ENCODE measurements at regions not wholly inside any gene's neighbourhood (a gene's known extent, or its start where the extent isn't known, plus 50 kb on each side); places are given as distances from the start of the nearest gene placed in this dataset.

DNA sequence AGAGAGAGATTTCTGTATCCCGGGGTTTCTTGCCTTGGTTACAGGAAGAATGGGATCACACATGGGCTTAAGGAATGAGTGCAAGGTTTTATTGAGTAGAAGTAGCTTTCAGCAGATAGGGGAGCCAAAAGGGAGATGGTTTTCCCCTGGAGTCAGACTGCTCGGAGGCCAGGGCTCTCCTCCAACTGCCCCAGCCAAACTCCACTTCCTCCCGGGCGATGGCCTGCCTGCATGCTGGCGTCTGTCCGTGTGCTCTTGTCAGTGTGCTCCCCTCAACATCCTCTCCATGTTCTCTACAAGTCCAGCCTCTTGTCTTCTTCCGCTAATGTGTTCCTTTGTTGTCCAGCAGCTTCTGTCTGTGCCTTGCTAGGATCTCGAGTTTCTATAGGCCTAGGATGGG, 421.3 kb upstream of the ADGRL2 start:
- no peak for FAIRE-seq

GRCh38 chr1:81377406-81377805, 423.3 kb upstream of the ADGRL2 start:
- FAIRE-seq: no peak

DNA sequence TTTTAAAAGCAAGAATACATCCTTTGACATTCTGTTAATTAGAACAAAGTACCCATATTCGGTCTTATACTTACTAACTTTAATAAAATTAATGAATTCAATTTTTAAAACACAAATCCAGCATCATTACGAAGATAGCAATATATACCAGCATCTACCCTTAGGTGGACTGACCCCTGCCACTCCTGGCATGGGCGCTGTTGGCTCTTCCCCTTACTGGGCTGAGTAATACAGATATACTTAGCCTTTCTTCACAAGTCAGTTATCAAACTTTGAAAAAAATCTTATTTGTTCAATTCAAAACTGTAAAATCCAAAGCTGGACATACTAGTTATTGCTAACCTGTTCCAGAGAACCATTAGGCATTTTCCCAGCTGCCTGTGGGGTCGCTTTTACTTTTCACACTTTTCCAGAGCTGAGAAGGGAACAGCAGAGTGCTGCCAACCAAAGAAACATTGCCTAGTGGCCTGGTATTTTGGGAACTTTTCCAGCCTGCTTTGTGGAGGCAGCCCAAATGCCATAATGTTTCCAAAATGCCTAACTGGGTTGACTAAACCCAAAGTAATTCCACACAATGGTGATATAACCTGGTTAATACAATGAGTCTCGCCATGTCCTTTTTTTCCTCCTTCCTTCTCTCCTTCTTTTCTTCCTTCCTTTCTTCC, 424.7 kb upstream of the ADGRL2 start:
- FAIRE-seq: no peak

- FAIRE-seq: no peak
These were observed 426.3 kb upstream of the ADGRL2 start for GRCh38 chr1:81374481-81374880.

DNA sequence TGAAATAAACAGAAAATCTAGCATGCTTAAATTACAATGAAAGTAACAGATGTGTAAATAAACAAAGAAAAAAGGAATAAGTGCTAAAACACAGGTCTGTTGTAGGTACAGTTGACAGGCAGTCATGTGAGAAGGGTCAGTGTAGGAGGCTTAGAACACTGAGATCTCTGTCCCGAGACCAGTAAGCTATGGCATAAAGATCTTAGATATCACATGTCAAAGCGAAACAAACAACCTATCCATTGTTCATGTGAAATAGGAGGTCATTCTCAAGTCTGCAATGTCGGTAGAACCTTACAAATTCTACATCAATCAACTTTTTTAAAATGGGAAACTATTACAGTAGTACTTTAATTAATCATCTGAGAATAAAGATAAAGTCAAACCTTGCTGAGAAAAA, 428.9 kb upstream of the ADGRL2 start:
- FAIRE-seq: no peak

DNA sequence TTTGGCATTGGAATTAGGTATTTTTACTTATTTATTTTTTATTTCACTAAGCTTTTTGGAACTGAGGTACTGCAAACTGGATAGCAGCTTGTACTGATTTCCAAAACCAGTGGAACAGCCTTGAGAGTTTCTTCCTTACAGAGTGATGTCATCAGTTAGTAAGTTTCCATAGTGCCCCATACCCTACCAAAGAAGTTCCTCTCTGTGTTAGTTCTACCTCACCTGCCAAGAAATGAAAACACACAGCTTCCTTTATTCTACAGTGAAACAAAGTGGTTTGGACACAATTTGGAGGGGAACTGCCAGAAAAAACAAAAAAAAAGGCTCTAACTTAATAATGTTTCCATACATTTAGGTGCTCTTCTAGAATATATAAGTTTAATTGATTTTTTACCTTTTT, 430.9 kb upstream of the ADGRL2 start:
- FAIRE-seq: no peak

GRCh38 chr1:81366173-81366572, 434.6 kb upstream of the ADGRL2 start:
- FAIRE-seq: no peak

- no peak for FAIRE-seq
These were observed 436.6 kb upstream of the ADGRL2 start for GRCh38 chr1:81364088-81364487.

- FAIRE-seq: no peak
These were observed 442.6 kb upstream of the ADGRL2 start for GRCh38 chr1:81358151-81358550.

DNA sequence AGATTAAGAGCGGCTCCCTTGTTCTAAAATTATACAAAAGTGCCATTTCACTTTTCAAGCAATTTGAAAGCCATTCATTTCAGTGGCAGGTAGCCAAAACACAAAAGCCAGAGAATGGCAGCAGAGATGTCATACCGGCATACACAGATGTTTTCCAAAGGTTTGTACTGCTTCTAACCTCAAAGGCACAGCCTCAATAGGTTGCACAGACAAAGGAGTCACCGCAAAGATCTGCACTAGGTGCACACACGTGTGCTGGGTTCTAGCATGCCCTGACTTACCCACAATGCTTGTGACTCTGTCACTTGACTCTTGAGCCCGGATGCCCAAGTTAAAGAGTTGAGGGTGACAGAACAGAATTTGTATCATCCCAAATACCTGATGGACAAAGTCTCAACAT, 448.9 kb upstream of the ADGRL2 start:
- no peak for FAIRE-seq

- FAIRE-seq: no peak
These were observed 451.4 kb upstream of the ADGRL2 start for GRCh38 chr1:81349194-81349965.

GRCh38 chr1:81345110-81345509, 455.6 kb upstream of the ADGRL2 start:
- FAIRE-seq: no peak

DNA sequence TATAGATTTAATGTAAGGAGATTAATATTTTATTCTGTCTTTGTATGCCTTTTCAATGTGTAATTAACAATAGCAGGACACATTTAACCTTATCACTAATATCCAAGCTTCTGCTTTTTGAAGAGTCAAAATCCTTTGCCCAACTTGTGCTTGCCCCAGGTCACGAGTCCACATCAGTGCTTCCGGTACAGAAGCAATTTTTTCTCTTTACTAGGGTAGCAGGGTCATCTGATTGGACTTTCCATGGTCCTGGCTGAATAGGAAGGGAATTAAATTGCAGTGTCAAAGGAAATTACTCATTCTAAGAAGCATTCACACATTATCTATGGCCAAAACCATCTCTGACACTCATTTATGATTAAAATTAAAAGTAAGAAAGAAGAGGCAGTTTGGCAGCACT, 460.5 kb upstream of the ADGRL2 start:
- FAIRE-seq: no peak

- FAIRE-seq: no peak
These were observed 463.5 kb upstream of the ADGRL2 start for GRCh38 chr1:81337226-81337625.

- no peak for FAIRE-seq
These were observed 464.9 kb upstream of the ADGRL2 start for GRCh38 chr1:81335876-81336275.

DNA sequence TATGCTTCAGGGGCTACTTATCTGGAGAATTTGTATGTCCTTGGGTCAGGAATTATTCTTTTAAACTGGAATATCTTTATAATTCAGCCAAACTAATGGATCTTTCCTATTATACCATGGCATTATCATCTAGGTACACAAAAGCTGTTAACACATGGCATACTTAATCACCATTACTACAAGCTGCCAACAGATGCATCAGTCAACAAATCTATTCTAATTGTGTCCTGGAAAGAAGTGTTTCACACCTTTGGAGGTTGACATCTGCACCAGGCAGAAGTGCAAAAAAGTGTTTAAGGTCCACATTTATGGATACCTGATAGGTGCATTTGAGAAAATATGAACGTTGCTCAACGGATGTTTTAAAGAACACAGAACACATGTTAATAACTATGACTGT, 470.2 kb upstream of the ADGRL2 start:
- no peak for FAIRE-seq

DNA sequence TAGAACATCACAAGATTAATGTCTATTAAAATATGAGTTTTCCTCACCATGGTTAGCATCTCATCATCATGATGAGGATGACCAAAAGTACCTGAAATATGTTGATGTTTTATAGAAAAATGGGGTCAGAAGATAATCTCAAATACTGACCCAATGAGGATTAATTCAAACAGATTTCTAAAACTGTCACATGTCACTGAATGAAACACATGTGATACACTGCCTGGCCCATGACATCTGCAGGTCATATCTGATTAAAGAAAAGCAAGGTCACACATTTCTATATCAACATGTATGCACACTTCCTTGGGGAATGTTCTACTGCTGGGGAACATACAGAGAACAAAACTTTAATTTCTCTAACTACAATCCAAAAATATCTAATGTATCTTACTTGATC, 470.6 kb upstream of the ADGRL2 start:
- no peak for FAIRE-seq

- no peak for FAIRE-seq
These were observed 471.7 kb upstream of the ADGRL2 start for GRCh38 chr1:81329041-81329440.

DNA sequence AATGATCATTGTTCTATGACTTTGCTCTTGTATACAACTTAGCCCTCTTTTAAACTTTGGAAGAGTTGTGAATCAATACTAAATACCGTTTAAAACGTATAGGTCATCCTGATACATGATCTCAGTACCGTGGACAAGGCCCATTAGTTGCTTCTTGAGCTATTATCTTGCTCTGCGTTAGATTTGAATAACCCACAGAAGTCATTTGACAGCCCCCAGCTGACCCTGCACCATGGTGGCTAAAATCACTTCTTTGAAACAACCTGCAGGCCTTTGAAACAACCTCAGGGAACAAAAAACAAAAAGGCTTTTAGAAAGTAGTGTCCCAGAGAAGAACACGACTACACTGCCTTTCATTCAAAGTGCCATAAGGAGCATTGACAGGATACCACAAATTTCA, 473.0 kb upstream of the ADGRL2 start:
- no peak for FAIRE-seq

DNA sequence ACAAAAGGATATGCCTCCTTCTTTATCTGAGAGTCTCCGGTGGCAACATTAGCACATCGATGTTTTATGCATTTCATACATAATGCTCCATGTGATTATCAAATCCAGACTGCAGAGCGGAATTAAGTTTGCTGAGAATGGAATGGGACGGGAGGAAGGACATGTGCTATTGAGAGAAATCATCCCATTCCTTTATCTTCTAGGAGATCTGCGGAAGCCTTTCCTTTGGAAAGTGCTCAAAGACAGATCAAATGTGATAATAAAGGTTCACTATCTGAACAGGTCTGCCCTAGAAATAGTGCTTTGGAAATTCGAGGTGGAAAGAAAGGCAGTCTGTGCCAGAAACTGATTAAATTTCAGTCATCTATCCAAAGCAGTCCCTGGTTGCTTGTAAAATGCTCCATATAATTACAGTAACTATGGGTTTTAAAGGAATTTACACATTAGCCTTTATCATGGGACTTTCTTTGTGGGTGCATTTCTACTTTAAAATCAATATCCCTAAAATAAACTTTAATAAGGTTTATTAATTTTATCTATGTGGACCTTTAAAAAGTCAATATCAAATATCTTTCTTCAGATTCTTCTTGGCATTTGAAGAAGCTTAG, 473.5 kb upstream of the ADGRL2 start:
- no peak for FAIRE-seq

DNA sequence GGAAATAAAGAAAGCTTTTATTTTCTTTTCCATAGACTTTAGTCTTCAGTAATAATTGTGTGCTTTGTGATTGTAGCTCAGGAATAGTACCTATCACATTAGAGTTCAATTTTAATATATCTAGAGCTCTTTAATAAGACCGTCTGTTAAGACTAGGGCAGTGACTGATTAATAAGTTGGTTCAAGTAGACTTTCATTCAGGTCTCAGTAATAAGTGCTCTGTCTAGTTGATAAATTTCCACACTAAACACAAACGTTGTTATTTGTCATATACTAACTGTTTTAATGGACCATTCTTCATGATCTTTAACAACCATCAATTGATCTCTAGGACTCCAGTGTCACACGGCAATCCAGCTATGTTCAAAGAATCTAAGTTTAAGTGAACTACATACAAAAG, 474.5 kb upstream of the ADGRL2 start:
- FAIRE-seq: no peak

- no peak for FAIRE-seq
These were observed 475.3 kb upstream of the ADGRL2 start for GRCh38 chr1:81325397-81325796.

- FAIRE-seq: no peak
These were observed 476.9 kb upstream of the ADGRL2 start for GRCh38 chr1:81323862-81324261.

DNA sequence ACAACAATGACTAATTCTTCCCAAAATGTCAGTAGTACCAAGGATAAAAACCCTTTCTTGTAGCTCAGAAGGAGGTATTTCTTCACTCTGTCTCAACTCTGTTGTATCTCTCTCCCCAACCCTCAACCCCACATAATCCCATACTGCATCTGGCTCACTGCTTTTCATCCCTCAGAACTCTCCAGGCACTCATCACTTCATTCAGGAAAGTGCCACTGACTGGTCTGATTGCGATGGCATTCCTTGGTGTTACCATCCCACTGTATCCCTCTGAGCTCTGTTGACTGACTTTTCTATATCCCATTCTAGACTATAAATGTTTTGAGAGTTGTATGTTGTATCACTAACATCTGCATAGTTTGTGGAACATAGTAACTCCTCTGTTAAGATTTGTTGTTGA, 483.5 kb upstream of the ADGRL2 start:
- FAIRE-seq: no peak

Data from G401.6 (cell line).